PC-3 (cell line): ENCODE measurements at regions not wholly inside any gene's neighbourhood (a gene's known extent, or its start where the extent isn't known, plus 50 kb on each side); places are given as distances from the start of the nearest gene placed in this dataset.

Source experiments
- CTCF ChIP-seq: fragments of 300-600 bp; sonication (generic); conservative IDR thresholded peaks from 2 replicates; pipeline ENCODE4 v1.5.1; 2017; ENCODE audit warnings: antibody characterized with exemption, low read depth, mild to moderate bottlenecking, low read length
- EZH2 ChIP-seq: fragments of 300-600 bp; sonication (generic); IDR thresholded peaks from one replicate; pipeline ENCODE4 v1.6.1; 2017; ENCODE audit warnings: antibody characterized with exemption, mild to moderate bottlenecking, low read length; ENCODE audit not compliant: unreplicated experiment
- EZH2phosphoT487 ChIP-seq: fragments of 300-600 bp; sonication (generic); IDR thresholded peaks from 2 replicates; pipeline ENCODE4 v1.6.1; 2018; ENCODE audit warnings: mild to moderate bottlenecking, antibody characterized with exemption, low read length, borderline replicate concordance

GRCh38 chr3:127443581-127444375 is 146.8 kb downstream of the TPRA1 start:
- TF ChIP-seq CTCF: no peak
- no peak for TF ChIP-seq EZH2
- no peak for TF ChIP-seq EZH2phosphoT487
